BJ (cell line): ENCODE measurements at regions not wholly inside any gene's neighbourhood (a gene's known extent, or its start where the extent isn't known, plus 50 kb on each side); places are given as distances from the start of the nearest gene placed in this dataset.

Experiments
- CTCF ChIA-PET: fragments of 350-600 bp; formaldehyde crosslinking; extraction: SDS; loops from one replicate; lab custom pipeline; 2021; ENCODE audit warnings: antibody characterized with exemption, inconsistent platforms; lab: Yijun Ruan, JAX
- POLR2A ChIA-PET: fragments of 300-600 bp; sonication (Branson Sonifier 250); formaldehyde crosslinking; extraction: SDS; loops from one replicate; lab custom pipeline; 2021; ENCODE audit warnings: antibody characterized with exemption; lab: Charles Lee
- DNase-seq: peaks from one replicate; pipeline ENCODE4 v3.0.0-alpha.2; 2011; ENCODE audit warnings: low read depth
- H3K27me3 ChIP-seq: 2 replicates; pipeline ENCODE4 v1.6.0; 2011; ENCODE audit warnings: low read length; ENCODE audit not compliant: control insufficient read depth, insufficient read depth
- H3K36me3 ChIP-seq: 2 replicates; pipeline ENCODE4 v1.5.1; 2011; ENCODE audit warnings: low read length; ENCODE audit not compliant: control insufficient read depth, insufficient read depth
- H3K4me3 ChIP-seq: 2 replicates; pipeline ENCODE4 v1.5.1; 2011; ENCODE audit warnings: low read depth, mild to moderate bottlenecking, control low read depth, low read length
- CTCF ChIP-seq: IDR thresholded peaks from 2 replicates; pipeline ENCODE4 v1.5.1; 2011; ENCODE audit warnings: low read depth, mild to moderate bottlenecking, control low read depth, inconsistent platforms, low read length, moderate library complexity; ENCODE audit not compliant: insufficient read depth

- DNase-seq: no peak
- no peak overlapping the region for H3K4me3 ChIP-seq
- no peaks in the 10 kb centered on the region for H3K36me3 ChIP-seq
- ChIA-PET CTCF (interaction anchor here (1.9 kb wide), 1 partner anchor 28 kb away, joined by 9 read pairs; no protein-coding TSS in a partner anchor), POLR2A (no interaction called here)
- no peaks in the 10 kb centered on the region for H3K27me3 ChIP-seq
- no peak for TF ChIP-seq CTCF
Observed at GRCh38 chr4:121220698-121221097, 56.6 kb upstream of the TNIP3 start.

GRCh38 chr4:121219227-121219626 lies 55.1 kb upstream of the TNIP3 start:
- POLR2A ChIA-PET: no interaction called here
- Histone ChIP-seq H3K4me3 (no peak overlapping the region), H3K36me3 (no peaks in the 10 kb centered on the region), H3K27me3 (no peaks in the 10 kb centered on the region)
- CTCF ChIA-PET: interaction anchor here (0.6 to 1.6 kb wide), 5 partner anchors 9 to 532 kb away, joined by 3 read pairs; no protein-coding TSS in a partner anchor
- no peak for DNase-seq
- TF ChIP-seq CTCF: no peak

- peak; percentile 70 for DNase-seq
- Histone ChIP-seq H3K36me3 (no peaks in the 10 kb centered on the region), H3K4me3 (no peak overlapping the region), H3K27me3 (no peaks in the 10 kb centered on the region)
- TF ChIP-seq CTCF: no peak
- ChIA-PET CTCF (interaction anchor here (0.8 kb wide), 1 partner anchor 9 kb away, joined by 4 read pairs; no protein-coding TSS in a partner anchor), POLR2A (interaction anchor here (0.6 kb wide), 1 partner anchor 29 kb away, joined by 3 read pairs; no protein-coding TSS in a partner anchor)
Observed at GRCh38 chr4:121217351-121217750, 53.2 kb upstream of the TNIP3 start.

- no peaks in the 10 kb centered on the region for H3K36me3 ChIP-seq
Observed at GRCh38 chr4:121216461-121216860, 52.3 kb upstream of the TNIP3 start.

GRCh38 chr4:121213940-121214339 lies 49.8 kb upstream of the TNIP3 start:
- no peak for TF ChIP-seq CTCF
- ChIA-PET CTCF (no interaction called here), POLR2A (no interaction called here)
- H3K4me3 ChIP-seq: no peak overlapping the region
- H3K27me3 ChIP-seq: no peaks in the 10 kb centered on the region
- H3K36me3 ChIP-seq: no peaks in the 10 kb centered on the region
- DNase-seq: no peak

More at GRCh38 chr4:121216461-121216860, 52.3 kb upstream of the TNIP3 start:
- no peak overlapping the region for H3K4me3 ChIP-seq
- TF ChIP-seq CTCF: no peak
- DNase-seq: no peak
- ChIA-PET CTCF (interaction anchor here (1.5 kb wide), 1 partner anchor 17 kb away, joined by 3 read pairs; no protein-coding TSS in a partner anchor), POLR2A (no interaction called here)
- no peaks in the 10 kb centered on the region for H3K27me3 ChIP-seq
